ENCODE measurements at regions not wholly inside any gene's neighbourhood (a gene's known extent, or its start where the extent isn't known, plus 50 kb on each side); places are given as distances from the start of the nearest gene placed in this dataset.

GRCh38 chr6:27795697-27796494 is 116.3 kb downstream of the OR2B2 start (continued):
- TF ChIP-seq PRDM10 (CRISPR knock-in tag; IDR thresholded peaks at IDR 0.05; ENCODE audit: low read depth), result no peak
- TF ChIP-seq RAD51 (IDR thresholded peaks at IDR 0.05; ENCODE audit: borderline replicate concordance), result no peak
- no peak for TF ChIP-seq ZNF318 (CRISPR knock-in tag; IDR thresholded peaks at IDR 0.05)
- TF ChIP-seq ZNF207 (IDR thresholded peaks at IDR 0.05; ENCODE audit: borderline replicate concordance), result no peak
- no peak for TF ChIP-seq GMEB2 (CRISPR knock-in tag; IDR thresholded peaks at IDR 0.05; ENCODE audit: low read depth)
- TF ChIP-seq DR1 (CRISPR knock-in tag; IDR thresholded peaks at IDR 0.05), result no peak
- TF ChIP-seq ZBTB14 (CRISPR knock-in tag; IDR thresholded peaks at IDR 0.05), result no peak
- 0 out of 2 replicates have a peak, but pooled peaks have one; percentile 30 for TF ChIP-seq CBX5 (CRISPR knock-in tag; IDR thresholded peaks at IDR 0.05; ENCODE audit: borderline replicate concordance)
- no peak for TF ChIP-seq ZFP36 (IDR thresholded peaks at IDR 0.05; ENCODE audit: borderline replicate concordance, low read depth, low read length, partially characterized antibody)
- no peak for TF ChIP-seq ZNF569 (CRISPR knock-in tag; IDR thresholded peaks at IDR 0.05; ENCODE audit: borderline replicate concordance)
- no peak for TF ChIP-seq SMYD3 (CRISPR knock-in tag; IDR thresholded peaks at IDR 0.05)
- TF ChIP-seq ZNF562 (CRISPR knock-in tag; IDR thresholded peaks at IDR 0.05; ENCODE audit: borderline replicate concordance), result no peak

Measured in HepG2 (cell line).